Sigmoid colon (tissue), 3 donors: ENCODE measurements at regions not wholly inside any gene's neighbourhood (a gene's known extent, or its start where the extent isn't known, plus 50 kb on each side); places are given as distances from the start of the nearest gene placed in this dataset.
"Not testable (repeated sequence)": the region's sequence is repeated elsewhere in the genome, so short reads cannot be mapped to it uniquely, and the experiment has no call there.

Experiments
- POLR2A ChIP-seq, 2 donors: fragments of 450-650 bp; IDR thresholded peaks; one replicate each; pipeline ENCODE4 v1.6.1; 2016; ENCODE audit warnings: antibody characterized with exemption in 2 of 2, mild to moderate bottlenecking in 2 of 2, moderate library complexity in 2 of 2
- TF ChIP-seq, protein P1 (sequence below), 4 experiments: fragments of 450-650 bp in 3 of 4; fragments of 200-600 bp in 1 of 4; IDR thresholded peaks; one replicate each; pipeline ENCODE4 v1.5.1; 2016 to 2019; ENCODE audit warnings: antibody characterized with exemption in 4 of 4, mild to moderate bottlenecking in 3 of 4, moderate library complexity in 2 of 4

DNA sequence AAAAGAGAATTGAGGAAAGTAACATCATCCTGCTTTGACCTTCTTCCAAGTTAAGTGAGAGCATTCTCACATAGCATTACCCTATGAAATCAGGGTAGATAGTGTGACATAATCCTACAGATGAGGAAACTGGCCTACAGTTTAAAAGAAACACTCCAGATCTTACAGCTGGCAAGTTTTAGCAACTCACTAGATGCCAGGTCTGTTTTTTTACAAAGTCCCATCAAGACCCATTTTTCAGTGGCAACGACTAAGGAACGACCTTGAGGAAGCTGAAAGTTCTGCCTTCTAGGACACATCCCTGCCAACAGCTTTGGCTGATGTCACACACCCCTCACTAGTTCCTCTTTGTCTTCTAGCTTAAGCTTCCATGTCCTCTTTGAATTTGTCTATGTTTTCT, 92.7 kb downstream of the ATP6V0E2 start:
- TF ChIP-seq, protein P1, sequence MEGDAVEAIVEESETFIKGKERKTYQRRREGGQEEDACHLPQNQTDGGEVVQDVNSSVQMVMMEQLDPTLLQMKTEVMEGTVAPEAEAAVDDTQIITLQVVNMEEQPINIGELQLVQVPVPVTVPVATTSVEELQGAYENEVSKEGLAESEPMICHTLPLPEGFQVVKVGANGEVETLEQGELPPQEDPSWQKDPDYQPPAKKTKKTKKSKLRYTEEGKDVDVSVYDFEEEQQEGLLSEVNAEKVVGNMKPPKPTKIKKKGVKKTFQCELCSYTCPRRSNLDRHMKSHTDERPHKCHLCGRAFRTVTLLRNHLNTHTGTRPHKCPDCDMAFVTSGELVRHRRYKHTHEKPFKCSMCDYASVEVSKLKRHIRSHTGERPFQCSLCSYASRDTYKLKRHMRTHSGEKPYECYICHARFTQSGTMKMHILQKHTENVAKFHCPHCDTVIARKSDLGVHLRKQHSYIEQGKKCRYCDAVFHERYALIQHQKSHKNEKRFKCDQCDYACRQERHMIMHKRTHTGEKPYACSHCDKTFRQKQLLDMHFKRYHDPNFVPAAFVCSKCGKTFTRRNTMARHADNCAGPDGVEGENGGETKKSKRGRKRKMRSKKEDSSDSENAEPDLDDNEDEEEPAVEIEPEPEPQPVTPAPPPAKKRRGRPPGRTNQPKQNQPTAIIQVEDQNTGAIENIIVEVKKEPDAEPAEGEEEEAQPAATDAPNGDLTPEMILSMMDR (IDR thresholded peaks at IDR 0.05), result not testable (repeated sequence)
- not testable (repeated sequence) for TF ChIP-seq POLR2A (IDR thresholded peaks at IDR 0.05)
